ENCODE measurements at regions not wholly inside any gene's neighbourhood (a gene's known extent, or its start where the extent isn't known, plus 50 kb on each side); places are given as distances from the start of the nearest gene placed in this dataset.
"Not testable (repeated sequence)": the region's sequence is repeated elsewhere in the genome, so short reads cannot be mapped to it uniquely, and the experiment has no call there.

- DNase-seq (ENCODE audit: low read depth, low spot score): no peak
These were observed 244.1 kb upstream of the PODXL start for GRCh38 chr7:131800531-131800930.

- no peak for DNase-seq (ENCODE audit: low read depth, low spot score)
These were observed 243.6 kb upstream of the PODXL start for GRCh38 chr7:131800008-131800407.

GRCh38 chr7:131797841-131798240 lies 241.4 kb upstream of the PODXL start:
- no peak for DNase-seq (ENCODE audit: low read depth, low spot score)

- no peak for DNase-seq (ENCODE audit: low read depth, low spot score)
These were observed 239.0 kb upstream of the PODXL start for GRCh38 chr7:131795400-131795799.

GRCh38 chr7:131792311-131792710 lies 235.9 kb upstream of the PODXL start:
- no peak for DNase-seq (ENCODE audit: low read depth, low spot score)

GRCh38 chr7:131787101-131787500 lies 230.7 kb upstream of the PODXL start:
- no peak for DNase-seq (ENCODE audit: low read depth, low spot score)

GRCh38 chr7:131786204-131786603 lies 229.8 kb upstream of the PODXL start:
- no peak for DNase-seq (ENCODE audit: low read depth, low spot score)

- DNase-seq (ENCODE audit: low read depth, low spot score): no peak
These were observed 222.2 kb upstream of the PODXL start for GRCh38 chr7:131778601-131779000.

- DNase-seq (ENCODE audit: low read depth, low spot score): no peak
These were observed 218.2 kb upstream of the PODXL start for GRCh38 chr7:131774419-131775220.

- no peak for DNase-seq (ENCODE audit: low read depth, low spot score)
These were observed 217.0 kb upstream of the PODXL start for GRCh38 chr7:131773413-131773812.

GRCh38 chr7:131769241-131769640 lies 212.8 kb upstream of the PODXL start:
- DNase-seq (ENCODE audit: low read depth, low spot score): no peak

GRCh38 chr7:131767591-131767990 lies 211.2 kb upstream of the PODXL start:
- DNase-seq (ENCODE audit: low read depth, low spot score): no peak

- DNase-seq (ENCODE audit: low read depth, low spot score): no peak
These were observed 209.1 kb upstream of the PODXL start for GRCh38 chr7:131765575-131765974.

- DNase-seq (ENCODE audit: low read depth, low spot score): no peak
These were observed 207.8 kb upstream of the PODXL start for GRCh38 chr7:131764143-131764775.

- DNase-seq (ENCODE audit: low read depth, low spot score): no peak
These were observed 206.3 kb upstream of the PODXL start for GRCh38 chr7:131762753-131763152.

GRCh38 chr7:131755801-131756200 lies 199.4 kb upstream of the PODXL start:
- not testable (repeated sequence) for DNase-seq (ENCODE audit: low read depth, low spot score)

GRCh38 chr7:131753620-131754222 lies 197.3 kb upstream of the PODXL start:
- DNase-seq (ENCODE audit: low read depth, low spot score): no peak

GRCh38 chr7:131747658-131748232 lies 191.3 kb upstream of the PODXL start:
- DNase-seq (ENCODE audit: low read depth, low spot score): no peak

- no peak for DNase-seq (ENCODE audit: low read depth, low spot score)
These were observed 189.2 kb upstream of the PODXL start for GRCh38 chr7:131745390-131746248.

GRCh38 chr7:131741446-131741845 lies 185.0 kb upstream of the PODXL start:
- no peak for DNase-seq (ENCODE audit: low read depth, low spot score)

GRCh38 chr7:131737746-131738465 lies 181.5 kb upstream of the PODXL start:
- no peak for DNase-seq (ENCODE audit: low read depth, low spot score)
